ENCODE measurements at regions not wholly inside any gene's neighbourhood (a gene's known extent, or its start where the extent isn't known, plus 50 kb on each side); places are given as distances from the start of the nearest gene placed in this dataset.

DNA sequence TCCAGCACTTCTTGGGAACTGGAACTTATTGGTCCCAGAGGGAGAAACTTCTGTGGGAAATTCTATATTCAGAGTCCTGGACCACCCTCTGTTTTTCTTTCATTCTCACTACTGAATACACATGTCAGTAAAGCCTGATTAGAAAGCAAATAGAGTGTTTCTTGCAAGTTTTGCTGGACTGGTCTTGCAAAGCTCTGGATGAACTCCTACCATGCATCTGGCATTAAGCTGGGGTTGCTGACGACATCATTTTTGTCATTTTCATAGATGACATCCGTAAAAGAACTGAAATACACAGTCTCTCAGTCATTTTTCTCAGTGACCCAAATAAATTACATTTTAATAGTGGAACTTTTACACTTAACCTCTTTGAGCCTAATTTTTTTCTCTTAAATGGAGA lies 283.2 kb downstream of the DMAC1 start:
- no peaks in the 10 kb centered on the region for H3K9me3 Mint-ChIP-seq (ENCODE audit: low read depth)
- H3K4me1 Mint-ChIP-seq (ENCODE audit: low read depth), result no peaks in the 10 kb centered on the region

GRCh38 chr9:7510199-7510598 lies 289.4 kb downstream of the DMAC1 start:
- Mint-ChIP-seq H3K27ac (ENCODE audit: unreplicated experiment) (no peak overlapping the region), H3K36me3 (ENCODE audit: low read depth) (no peaks in the 10 kb centered on the region), H3K4me1 (ENCODE audit: low read depth) (peaks cover 7% of the 10 kb centered on the region), H3K9me3 (ENCODE audit: low read depth) (no peaks in the 10 kb centered on the region), H3K27me3 (ENCODE audit: low read depth) (peaks cover 2% of the 10 kb centered on the region), H3K4me3 (ENCODE audit: unreplicated experiment) (no peak overlapping the region)
- DNase-seq (ENCODE audit: low spot score), result no peak
- TF ChIP-seq, protein P1, sequence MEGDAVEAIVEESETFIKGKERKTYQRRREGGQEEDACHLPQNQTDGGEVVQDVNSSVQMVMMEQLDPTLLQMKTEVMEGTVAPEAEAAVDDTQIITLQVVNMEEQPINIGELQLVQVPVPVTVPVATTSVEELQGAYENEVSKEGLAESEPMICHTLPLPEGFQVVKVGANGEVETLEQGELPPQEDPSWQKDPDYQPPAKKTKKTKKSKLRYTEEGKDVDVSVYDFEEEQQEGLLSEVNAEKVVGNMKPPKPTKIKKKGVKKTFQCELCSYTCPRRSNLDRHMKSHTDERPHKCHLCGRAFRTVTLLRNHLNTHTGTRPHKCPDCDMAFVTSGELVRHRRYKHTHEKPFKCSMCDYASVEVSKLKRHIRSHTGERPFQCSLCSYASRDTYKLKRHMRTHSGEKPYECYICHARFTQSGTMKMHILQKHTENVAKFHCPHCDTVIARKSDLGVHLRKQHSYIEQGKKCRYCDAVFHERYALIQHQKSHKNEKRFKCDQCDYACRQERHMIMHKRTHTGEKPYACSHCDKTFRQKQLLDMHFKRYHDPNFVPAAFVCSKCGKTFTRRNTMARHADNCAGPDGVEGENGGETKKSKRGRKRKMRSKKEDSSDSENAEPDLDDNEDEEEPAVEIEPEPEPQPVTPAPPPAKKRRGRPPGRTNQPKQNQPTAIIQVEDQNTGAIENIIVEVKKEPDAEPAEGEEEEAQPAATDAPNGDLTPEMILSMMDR (IDR thresholded peaks at IDR 0.05), result no peak

More for the DNA sequence above, 283.2 kb downstream of the DMAC1 start:
- no peak overlapping the region for H3K4me3 Mint-ChIP-seq (ENCODE audit: unreplicated experiment)
- TF ChIP-seq, protein P1 (IDR thresholded peaks at IDR 0.05), result no peak
- no peak for DNase-seq (ENCODE audit: low spot score)
- no peaks in the 10 kb centered on the region for H3K36me3 Mint-ChIP-seq (ENCODE audit: low read depth)
- peaks cover 4% of the 10 kb centered on the region for H3K27me3 Mint-ChIP-seq (ENCODE audit: low read depth)
- H3K27ac Mint-ChIP-seq (ENCODE audit: unreplicated experiment), result no peak overlapping the region

- Mint-ChIP-seq H3K27me3 (ENCODE audit: low read depth) (peaks cover 4% of the 10 kb centered on the region), H3K4me1 (ENCODE audit: low read depth) (peaks cover 7% of the 10 kb centered on the region), H3K4me3 (ENCODE audit: unreplicated experiment) (no peak overlapping the region), H3K27ac (ENCODE audit: unreplicated experiment) (no peak overlapping the region), H3K9me3 (ENCODE audit: low read depth) (no peaks in the 10 kb centered on the region), H3K36me3 (ENCODE audit: low read depth) (no peaks in the 10 kb centered on the region)
- no peak for DNase-seq (ENCODE audit: low spot score)
- TF ChIP-seq, protein P1 (IDR thresholded peaks at IDR 0.05), result no peak
Measured at GRCh38 chr9:7509576-7510145, 289.9 kb downstream of the DMAC1 start.

DNA sequence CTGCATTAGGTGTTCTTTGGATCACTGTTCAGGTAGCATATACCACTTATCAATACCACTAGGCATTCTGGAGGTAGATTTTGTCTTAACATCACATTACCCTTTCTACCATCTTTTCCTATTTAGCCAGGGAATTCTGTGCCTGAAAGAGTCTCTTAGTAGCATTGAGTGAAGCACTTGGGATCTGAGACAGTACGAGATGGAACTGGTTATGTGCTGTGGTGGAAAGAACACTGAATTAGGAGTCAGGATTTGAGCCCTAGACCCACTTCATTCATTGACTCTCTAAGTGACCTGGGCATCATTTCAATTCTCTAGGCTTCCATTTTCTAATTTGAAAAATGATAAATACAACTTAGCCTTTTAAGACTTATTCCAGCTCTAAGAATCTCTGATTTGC lies 291.1 kb downstream of the DMAC1 start:
- Mint-ChIP-seq H3K36me3 (ENCODE audit: low read depth) (no peaks in the 10 kb centered on the region), H3K27me3 (ENCODE audit: low read depth) (peaks cover 7% of the 10 kb centered on the region), H3K4me3 (ENCODE audit: unreplicated experiment) (no peak overlapping the region), H3K27ac (ENCODE audit: unreplicated experiment) (no peak overlapping the region), H3K4me1 (ENCODE audit: low read depth) (peaks cover 7% of the 10 kb centered on the region), H3K9me3 (ENCODE audit: low read depth) (no peaks in the 10 kb centered on the region)
- no peak for DNase-seq (ENCODE audit: low spot score)
- TF ChIP-seq, protein P1 (IDR thresholded peaks at IDR 0.05), result no peak

GRCh38 chr9:7507566-7508270 lies 291.9 kb downstream of the DMAC1 start:
- DNase-seq (ENCODE audit: low spot score), result no peak
- peaks cover 7% of the 10 kb centered on the region for H3K4me1 Mint-ChIP-seq (ENCODE audit: low read depth)
- TF ChIP-seq, protein P1 (IDR thresholded peaks at IDR 0.05), result no peak
- H3K9me3 Mint-ChIP-seq (ENCODE audit: low read depth), result no peaks in the 10 kb centered on the region
- peaks cover 7% of the 10 kb centered on the region for H3K27me3 Mint-ChIP-seq (ENCODE audit: low read depth)
- H3K4me3 Mint-ChIP-seq (ENCODE audit: unreplicated experiment), result no peak overlapping the region
- no peaks in the 10 kb centered on the region for H3K36me3 Mint-ChIP-seq (ENCODE audit: low read depth)
- H3K27ac Mint-ChIP-seq (ENCODE audit: unreplicated experiment), result no peak overlapping the region
